Activated naive CD4-positive, alpha-beta T cell treated with anti-CD3 and anti-CD28 coated beads, Interleukin-2, amount 50 U/mL, for 24 hours (primary cell): ENCODE measurements at regions not wholly inside any gene's neighbourhood (a gene's known extent, or its start where the extent isn't known, plus 50 kb on each side); places are given as distances from the start of the nearest gene placed in this dataset.
"Not testable (repeated sequence)": the region's sequence is repeated elsewhere in the genome, so short reads cannot be mapped to it uniquely, and the experiment has no call there.

Experiments used
- H3K27ac Mint-ChIP-seq: one replicate; pipeline ENCODE4 v1.8.0; 2021; ENCODE audit warnings: mild to moderate bottlenecking, mixed read lengths
- H3K27me3 Mint-ChIP-seq: one replicate; pipeline ENCODE4 v1.8.0; 2021; ENCODE audit warnings: mixed read lengths
- H3K36me3 Mint-ChIP-seq: one replicate; pipeline ENCODE4 v1.8.0; 2021; ENCODE audit warnings: mixed read lengths
- H3K4me1 Mint-ChIP-seq: one replicate; pipeline ENCODE4 v1.8.0; 2021; ENCODE audit warnings: mixed read lengths
- H3K4me3 Mint-ChIP-seq: one replicate; pipeline ENCODE4 v1.8.0; 2021; ENCODE audit warnings: mild to moderate bottlenecking, mixed read lengths
- H3K9me3 Mint-ChIP-seq: one replicate; pipeline ENCODE4 v1.8.0; 2021; ENCODE audit warnings: mixed read lengths

GRCh38 chr1:55816456-55817426, 601.6 kb upstream of the USP24 start:
- H3K27me3 Mint-ChIP-seq = peaks cover 2% of the 10 kb centered on the region
- H3K9me3 Mint-ChIP-seq = no peaks in the 10 kb centered on the region
- no peak overlapping the region for H3K27ac Mint-ChIP-seq
- no peaks in the 10 kb centered on the region for H3K36me3 Mint-ChIP-seq
- H3K4me1 Mint-ChIP-seq = no peaks in the 10 kb centered on the region
- H3K4me3 Mint-ChIP-seq = no peak overlapping the region

- Mint-ChIP-seq H3K27me3 (peaks cover 2% of the 10 kb centered on the region), H3K9me3 (no peaks in the 10 kb centered on the region), H3K4me1 (no peaks in the 10 kb centered on the region), H3K36me3 (no peaks in the 10 kb centered on the region), H3K27ac (no peak overlapping the region), H3K4me3 (no peak overlapping the region)
These were observed 600.7 kb upstream of the USP24 start for GRCh38 chr1:55815745-55816455.

- Mint-ChIP-seq H3K27me3 (peaks cover 2% of the 10 kb centered on the region), H3K9me3 (no peaks in the 10 kb centered on the region), H3K36me3 (no peaks in the 10 kb centered on the region), H3K27ac (no peak overlapping the region), H3K4me3 (no peak overlapping the region), H3K4me1 (no peaks in the 10 kb centered on the region)
These were observed 599.8 kb upstream of the USP24 start for GRCh38 chr1:55814967-55815366.

GRCh38 chr1:55813618-55814017, 598.5 kb upstream of the USP24 start:
- no peak overlapping the region for H3K27ac Mint-ChIP-seq
- no peaks in the 10 kb centered on the region for H3K9me3 Mint-ChIP-seq

GRCh38 chr1:55812281-55812680, 597.1 kb upstream of the USP24 start:
- Mint-ChIP-seq H3K4me1 (no peaks in the 10 kb centered on the region), H3K36me3 (no peaks in the 10 kb centered on the region), H3K27me3 (peaks cover 5% of the 10 kb centered on the region), H3K27ac (no peak overlapping the region), H3K9me3 (peaks cover 5% of the 10 kb centered on the region), H3K4me3 (no peak overlapping the region)

More at GRCh38 chr1:55813618-55814017, 598.5 kb upstream of the USP24 start:
- Mint-ChIP-seq H3K4me1 (no peaks in the 10 kb centered on the region), H3K36me3 (no peaks in the 10 kb centered on the region), H3K27me3 (peaks cover 2% of the 10 kb centered on the region), H3K4me3 (no peak overlapping the region)

GRCh38 chr1:55808263-55808662, 593.1 kb upstream of the USP24 start:
- Mint-ChIP-seq H3K36me3 (no peaks in the 10 kb centered on the region), H3K9me3 (peaks cover 11% of the 10 kb centered on the region), H3K27ac (no peak overlapping the region), H3K4me1 (no peaks in the 10 kb centered on the region), H3K4me3 (no peak overlapping the region), H3K27me3 (peaks cover 3% of the 10 kb centered on the region)

- peaks cover 8% of the 10 kb centered on the region for H3K27me3 Mint-ChIP-seq
- no peaks in the 10 kb centered on the region for H3K36me3 Mint-ChIP-seq
- H3K4me1 Mint-ChIP-seq = no peaks in the 10 kb centered on the region
- no peak overlapping the region for H3K27ac Mint-ChIP-seq
- H3K9me3 Mint-ChIP-seq = peaks cover 11% of the 10 kb centered on the region
- no peak overlapping the region for H3K4me3 Mint-ChIP-seq
These were observed 588.3 kb upstream of the USP24 start for GRCh38 chr1:55803429-55803828.

GRCh38 chr1:55801481-55801880, 586.3 kb upstream of the USP24 start:
- H3K27ac Mint-ChIP-seq = no peak overlapping the region

GRCh38 chr1:55800503-55800902, 585.3 kb upstream of the USP24 start:
- Mint-ChIP-seq H3K27me3 (peaks cover 5% of the 10 kb centered on the region), H3K36me3 (no peaks in the 10 kb centered on the region), H3K27ac (no peak overlapping the region), H3K9me3 (peaks cover 22% of the 10 kb centered on the region), H3K4me1 (no peaks in the 10 kb centered on the region), H3K4me3 (no peak overlapping the region)

More at GRCh38 chr1:55801481-55801880, 586.3 kb upstream of the USP24 start:
- Mint-ChIP-seq H3K27me3 (peaks cover 5% of the 10 kb centered on the region), H3K9me3 (peaks cover 21% of the 10 kb centered on the region), H3K4me1 (no peaks in the 10 kb centered on the region), H3K36me3 (no peaks in the 10 kb centered on the region), H3K4me3 (no peak overlapping the region)

- H3K4me3 Mint-ChIP-seq = no peak overlapping the region
- H3K36me3 Mint-ChIP-seq = no peaks in the 10 kb centered on the region
- peaks cover 4% of the 10 kb centered on the region for H3K27me3 Mint-ChIP-seq
- no peaks in the 10 kb centered on the region for H3K4me1 Mint-ChIP-seq
- H3K27ac Mint-ChIP-seq = no peak overlapping the region
- H3K9me3 Mint-ChIP-seq = peaks cover 21% of the 10 kb centered on the region
These were observed 578.7 kb upstream of the USP24 start for GRCh38 chr1:55793856-55794255.

- Mint-ChIP-seq H3K27me3 (peaks cover 4% of the 10 kb centered on the region), H3K36me3 (no peaks in the 10 kb centered on the region), H3K4me1 (no peaks in the 10 kb centered on the region), H3K9me3 (peaks cover 15% of the 10 kb centered on the region), H3K4me3 (no peak overlapping the region), H3K27ac (no peak overlapping the region)
These were observed 577.7 kb upstream of the USP24 start for GRCh38 chr1:55792870-55793269.

- no peaks in the 10 kb centered on the region for H3K4me1 Mint-ChIP-seq
- no peak overlapping the region for H3K27ac Mint-ChIP-seq
- no peak overlapping the region for H3K4me3 Mint-ChIP-seq
- peaks cover 1% of the 10 kb centered on the region for H3K27me3 Mint-ChIP-seq
- no peaks in the 10 kb centered on the region for H3K36me3 Mint-ChIP-seq
- peaks cover 6% of the 10 kb centered on the region for H3K9me3 Mint-ChIP-seq
These were observed 574.3 kb upstream of the USP24 start for GRCh38 chr1:55789466-55789865.

- no peaks in the 10 kb centered on the region for H3K36me3 Mint-ChIP-seq
- peaks cover 1% of the 10 kb centered on the region for H3K27me3 Mint-ChIP-seq
- H3K9me3 Mint-ChIP-seq = peaks cover 6% of the 10 kb centered on the region
- no peaks in the 10 kb centered on the region for H3K4me1 Mint-ChIP-seq
- H3K27ac Mint-ChIP-seq = no peak overlapping the region
- no peak overlapping the region for H3K4me3 Mint-ChIP-seq
These were observed 571.2 kb upstream of the USP24 start for GRCh38 chr1:55786396-55786795.

- not testable (repeated sequence) for H3K4me1 Mint-ChIP-seq, H3K27ac Mint-ChIP-seq, H3K36me3 Mint-ChIP-seq, H3K27me3 Mint-ChIP-seq, H3K4me3 Mint-ChIP-seq, H3K9me3 Mint-ChIP-seq
These were observed 569.8 kb upstream of the USP24 start for GRCh38 chr1:55784941-55785450.

GRCh38 chr1:55781944-55782482, 566.8 kb upstream of the USP24 start:
- Mint-ChIP-seq H3K27me3 (no peaks in the 10 kb centered on the region), H3K4me3 (no peak overlapping the region), H3K9me3 (peaks cover under 1% of the 10 kb centered on the region), H3K4me1 (no peaks in the 10 kb centered on the region), H3K36me3 (no peaks in the 10 kb centered on the region), H3K27ac (no peak overlapping the region)

- no peaks in the 10 kb centered on the region for H3K27me3 Mint-ChIP-seq
- H3K9me3 Mint-ChIP-seq = no peaks in the 10 kb centered on the region
- H3K36me3 Mint-ChIP-seq = no peaks in the 10 kb centered on the region
These were observed 565.8 kb upstream of the USP24 start for GRCh38 chr1:55781003-55781402.

More at GRCh38 chr1:55781003-55781402, 565.8 kb upstream of the USP24 start:
- Mint-ChIP-seq H3K4me3 (no peak overlapping the region), H3K4me1 (no peaks in the 10 kb centered on the region), H3K27ac (no peak overlapping the region)
